Upper lobe of left lung (tissue), 4 donors: ENCODE measurements at regions not wholly inside any gene's neighbourhood (a gene's known extent, or its start where the extent isn't known, plus 50 kb on each side); places are given as distances from the start of the nearest gene placed in this dataset.

ENCODE experiments used
- EP300 ChIP-seq, 4 donors: sonication (generic); formaldehyde crosslinking; IDR thresholded peaks; one replicate each; pipeline ENCODE4 v1.5.1; 2017; ENCODE audit warnings: antibody characterized with exemption in 4 of 4, control low read depth in 2 of 4
- POLR2A ChIP-seq, 4 donors: fragments of 450-650 bp; IDR thresholded peaks; one replicate each; pipeline ENCODE4 v1.5.1; 2016 to 2017; ENCODE audit warnings: antibody characterized with exemption in 4 of 4, mild to moderate bottlenecking in 2 of 4
- POLR2AphosphoS5 ChIP-seq, 2 donors: sonication (generic); formaldehyde crosslinking; IDR thresholded peaks; one replicate each; pipeline ENCODE4 v1.5.1; 2017; ENCODE audit warnings: antibody characterized with exemption in 2 of 2
- TF ChIP-seq, protein P1 (sequence below), 6 experiments: fragments of 450-650 bp in 4 of 6; fragments of 200-600 bp in 2 of 6; sonication (generic) in 2 of 6; IDR thresholded peaks; one replicate each; pipeline ENCODE4 v1.5.1; 2016 to 2019; ENCODE audit warnings: antibody characterized with exemption in 6 of 6

DNA sequence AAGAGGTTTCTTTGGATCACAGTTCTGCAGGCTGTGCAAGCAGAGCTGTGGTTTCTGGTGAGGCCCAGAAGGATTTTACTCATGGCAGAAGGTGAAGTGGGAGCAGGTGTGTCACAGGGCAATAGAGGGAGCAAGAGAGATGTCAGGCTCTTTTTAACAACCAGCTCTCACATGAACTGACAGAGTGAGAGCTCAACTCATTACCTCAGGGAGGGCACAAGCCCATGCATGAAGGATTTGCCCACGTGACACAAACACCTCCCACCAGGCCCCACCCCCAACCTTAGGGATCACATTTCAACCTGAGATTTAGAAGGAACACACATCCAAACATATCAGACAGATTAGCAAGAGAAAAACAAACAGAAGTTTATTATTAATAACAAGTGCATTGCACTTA is 470.4 kb downstream of the GALC start:
- TF ChIP-seq, protein P1, sequence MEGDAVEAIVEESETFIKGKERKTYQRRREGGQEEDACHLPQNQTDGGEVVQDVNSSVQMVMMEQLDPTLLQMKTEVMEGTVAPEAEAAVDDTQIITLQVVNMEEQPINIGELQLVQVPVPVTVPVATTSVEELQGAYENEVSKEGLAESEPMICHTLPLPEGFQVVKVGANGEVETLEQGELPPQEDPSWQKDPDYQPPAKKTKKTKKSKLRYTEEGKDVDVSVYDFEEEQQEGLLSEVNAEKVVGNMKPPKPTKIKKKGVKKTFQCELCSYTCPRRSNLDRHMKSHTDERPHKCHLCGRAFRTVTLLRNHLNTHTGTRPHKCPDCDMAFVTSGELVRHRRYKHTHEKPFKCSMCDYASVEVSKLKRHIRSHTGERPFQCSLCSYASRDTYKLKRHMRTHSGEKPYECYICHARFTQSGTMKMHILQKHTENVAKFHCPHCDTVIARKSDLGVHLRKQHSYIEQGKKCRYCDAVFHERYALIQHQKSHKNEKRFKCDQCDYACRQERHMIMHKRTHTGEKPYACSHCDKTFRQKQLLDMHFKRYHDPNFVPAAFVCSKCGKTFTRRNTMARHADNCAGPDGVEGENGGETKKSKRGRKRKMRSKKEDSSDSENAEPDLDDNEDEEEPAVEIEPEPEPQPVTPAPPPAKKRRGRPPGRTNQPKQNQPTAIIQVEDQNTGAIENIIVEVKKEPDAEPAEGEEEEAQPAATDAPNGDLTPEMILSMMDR (IDR thresholded peaks at IDR 0.05): no peak
- TF ChIP-seq POLR2A (IDR thresholded peaks at IDR 0.05) (no peak), EP300 (IDR thresholded peaks at IDR 0.05) (no peak), POLR2AphosphoS5 (IDR thresholded peaks at IDR 0.05) (no peak)
